ENCODE measurements at regions not wholly inside any gene's neighbourhood (a gene's known extent, or its start where the extent isn't known, plus 50 kb on each side); places are given as distances from the start of the nearest gene placed in this dataset.

DNA sequence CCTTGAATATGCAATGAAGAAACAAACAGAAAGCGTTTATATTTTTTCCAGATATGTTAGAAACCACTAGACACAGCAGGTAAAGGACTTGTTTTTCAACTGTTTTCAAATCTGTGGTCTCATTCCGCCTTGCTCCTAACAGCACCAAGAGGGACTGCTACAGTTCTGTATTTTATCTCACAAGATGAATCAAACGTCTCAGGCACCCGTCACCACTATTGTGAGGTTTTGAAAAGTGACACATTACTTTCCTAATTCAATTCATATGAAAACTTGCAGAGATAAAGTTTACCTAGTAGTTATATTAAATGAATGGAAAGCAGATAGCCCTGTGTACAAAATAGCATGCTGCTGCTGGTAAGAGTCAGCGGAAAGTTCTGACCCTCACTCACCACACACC is 386.3 kb downstream of the ETS1 start:
- TF ChIP-seq, protein P1, sequence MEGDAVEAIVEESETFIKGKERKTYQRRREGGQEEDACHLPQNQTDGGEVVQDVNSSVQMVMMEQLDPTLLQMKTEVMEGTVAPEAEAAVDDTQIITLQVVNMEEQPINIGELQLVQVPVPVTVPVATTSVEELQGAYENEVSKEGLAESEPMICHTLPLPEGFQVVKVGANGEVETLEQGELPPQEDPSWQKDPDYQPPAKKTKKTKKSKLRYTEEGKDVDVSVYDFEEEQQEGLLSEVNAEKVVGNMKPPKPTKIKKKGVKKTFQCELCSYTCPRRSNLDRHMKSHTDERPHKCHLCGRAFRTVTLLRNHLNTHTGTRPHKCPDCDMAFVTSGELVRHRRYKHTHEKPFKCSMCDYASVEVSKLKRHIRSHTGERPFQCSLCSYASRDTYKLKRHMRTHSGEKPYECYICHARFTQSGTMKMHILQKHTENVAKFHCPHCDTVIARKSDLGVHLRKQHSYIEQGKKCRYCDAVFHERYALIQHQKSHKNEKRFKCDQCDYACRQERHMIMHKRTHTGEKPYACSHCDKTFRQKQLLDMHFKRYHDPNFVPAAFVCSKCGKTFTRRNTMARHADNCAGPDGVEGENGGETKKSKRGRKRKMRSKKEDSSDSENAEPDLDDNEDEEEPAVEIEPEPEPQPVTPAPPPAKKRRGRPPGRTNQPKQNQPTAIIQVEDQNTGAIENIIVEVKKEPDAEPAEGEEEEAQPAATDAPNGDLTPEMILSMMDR (IDR thresholded peaks at IDR 0.05): no peak
- TF ChIP-seq POLR2A (IDR thresholded peaks at IDR 0.05): no peak

Measured in suprapubic skin (tissue), 3 donors.